ENCODE measurements at regions not wholly inside any gene's neighbourhood (a gene's known extent, or its start where the extent isn't known, plus 50 kb on each side); places are given as distances from the start of the nearest gene placed in this dataset.

DNA sequence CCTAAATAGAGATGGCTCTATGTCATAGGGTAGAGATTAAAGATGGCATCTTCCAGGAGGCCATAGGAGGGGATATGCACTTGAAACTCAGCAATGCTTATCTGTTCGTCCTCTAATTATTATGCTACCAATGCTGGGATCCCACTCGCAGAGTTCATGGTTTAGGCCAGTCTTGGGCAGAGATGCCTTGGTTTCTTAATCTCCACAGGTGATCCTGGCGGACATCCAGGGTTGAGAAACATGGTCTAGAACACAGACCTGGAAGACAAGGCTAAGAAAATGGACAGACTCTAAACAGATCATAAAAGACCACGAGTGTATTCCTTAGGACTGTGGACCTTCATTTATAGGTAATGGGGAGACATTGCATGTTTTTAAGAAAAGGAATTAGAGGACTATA, 70.0 kb upstream of the IRS2 start:
- TF ChIP-seq, protein P1, sequence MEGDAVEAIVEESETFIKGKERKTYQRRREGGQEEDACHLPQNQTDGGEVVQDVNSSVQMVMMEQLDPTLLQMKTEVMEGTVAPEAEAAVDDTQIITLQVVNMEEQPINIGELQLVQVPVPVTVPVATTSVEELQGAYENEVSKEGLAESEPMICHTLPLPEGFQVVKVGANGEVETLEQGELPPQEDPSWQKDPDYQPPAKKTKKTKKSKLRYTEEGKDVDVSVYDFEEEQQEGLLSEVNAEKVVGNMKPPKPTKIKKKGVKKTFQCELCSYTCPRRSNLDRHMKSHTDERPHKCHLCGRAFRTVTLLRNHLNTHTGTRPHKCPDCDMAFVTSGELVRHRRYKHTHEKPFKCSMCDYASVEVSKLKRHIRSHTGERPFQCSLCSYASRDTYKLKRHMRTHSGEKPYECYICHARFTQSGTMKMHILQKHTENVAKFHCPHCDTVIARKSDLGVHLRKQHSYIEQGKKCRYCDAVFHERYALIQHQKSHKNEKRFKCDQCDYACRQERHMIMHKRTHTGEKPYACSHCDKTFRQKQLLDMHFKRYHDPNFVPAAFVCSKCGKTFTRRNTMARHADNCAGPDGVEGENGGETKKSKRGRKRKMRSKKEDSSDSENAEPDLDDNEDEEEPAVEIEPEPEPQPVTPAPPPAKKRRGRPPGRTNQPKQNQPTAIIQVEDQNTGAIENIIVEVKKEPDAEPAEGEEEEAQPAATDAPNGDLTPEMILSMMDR (conservative IDR thresholded peaks at IDR 0.05 in 1 of 2, IDR thresholded peaks at IDR 0.05 in 1 of 2; ENCODE audit: extremely low read depth in 1 of 2, insufficient read depth in 1 of 2, low read depth in 1 of 2, low read length in 2 of 2), result no peak
- TF ChIP-seq EZH2 (IDR thresholded peaks at IDR 0.05; ENCODE audit: borderline replicate concordance, low read length), result no peak
